Epithelial cell of esophagus (primary cell): ENCODE measurements at regions not wholly inside any gene's neighbourhood (a gene's known extent, or its start where the extent isn't known, plus 50 kb on each side); places are given as distances from the start of the nearest gene placed in this dataset.

Experiments used
- DNase-seq: peaks from one replicate; pipeline ENCODE4 v3.0.0; 2010; ENCODE audit warnings: low read depth
- H3K4me3 ChIP-seq: 2 replicates; pipeline ENCODE4 v1.5.1; 2011; ENCODE audit warnings: mild to moderate bottlenecking, low read length, control low read depth
- TF ChIP-seq, protein P1 (sequence below): IDR thresholded peaks from 2 replicates; pipeline ENCODE4 v1.5.1; 2011; ENCODE audit warnings: low read depth, mild to moderate bottlenecking, low read length, control low read depth, inconsistent platforms; ENCODE audit not compliant: insufficient read depth; ENCODE audit errors: missing control alignments

DNA sequence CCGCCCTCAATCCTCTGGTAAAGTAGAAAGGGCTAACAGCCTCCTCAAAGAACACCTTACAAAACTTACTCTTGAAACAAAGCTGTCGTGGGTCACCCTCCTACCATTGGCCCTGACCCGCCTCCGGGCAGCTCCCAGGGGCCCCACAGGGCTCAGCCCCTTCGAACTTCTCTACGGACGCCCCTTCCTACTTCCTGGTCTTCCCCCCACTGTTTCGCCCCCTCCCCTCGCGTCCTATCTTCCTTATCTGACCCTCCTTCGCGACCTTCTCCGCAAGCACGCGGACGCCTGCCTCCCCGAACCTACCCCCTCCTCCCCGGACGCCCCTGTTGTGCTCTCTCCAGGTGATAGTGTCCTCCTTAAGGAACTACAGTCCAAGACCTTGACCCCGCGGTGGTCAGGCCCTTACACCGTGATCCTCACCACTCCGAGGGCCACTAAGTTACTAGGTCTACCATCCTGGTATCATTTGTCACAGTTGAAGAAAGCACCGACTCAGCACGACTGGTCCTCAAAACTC lies 963.1 kb downstream of the RPA4 start:
- TF ChIP-seq, protein P1, sequence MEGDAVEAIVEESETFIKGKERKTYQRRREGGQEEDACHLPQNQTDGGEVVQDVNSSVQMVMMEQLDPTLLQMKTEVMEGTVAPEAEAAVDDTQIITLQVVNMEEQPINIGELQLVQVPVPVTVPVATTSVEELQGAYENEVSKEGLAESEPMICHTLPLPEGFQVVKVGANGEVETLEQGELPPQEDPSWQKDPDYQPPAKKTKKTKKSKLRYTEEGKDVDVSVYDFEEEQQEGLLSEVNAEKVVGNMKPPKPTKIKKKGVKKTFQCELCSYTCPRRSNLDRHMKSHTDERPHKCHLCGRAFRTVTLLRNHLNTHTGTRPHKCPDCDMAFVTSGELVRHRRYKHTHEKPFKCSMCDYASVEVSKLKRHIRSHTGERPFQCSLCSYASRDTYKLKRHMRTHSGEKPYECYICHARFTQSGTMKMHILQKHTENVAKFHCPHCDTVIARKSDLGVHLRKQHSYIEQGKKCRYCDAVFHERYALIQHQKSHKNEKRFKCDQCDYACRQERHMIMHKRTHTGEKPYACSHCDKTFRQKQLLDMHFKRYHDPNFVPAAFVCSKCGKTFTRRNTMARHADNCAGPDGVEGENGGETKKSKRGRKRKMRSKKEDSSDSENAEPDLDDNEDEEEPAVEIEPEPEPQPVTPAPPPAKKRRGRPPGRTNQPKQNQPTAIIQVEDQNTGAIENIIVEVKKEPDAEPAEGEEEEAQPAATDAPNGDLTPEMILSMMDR = no peak
- no peak for DNase-seq
- no peak overlapping the region for H3K4me3 ChIP-seq

DNA sequence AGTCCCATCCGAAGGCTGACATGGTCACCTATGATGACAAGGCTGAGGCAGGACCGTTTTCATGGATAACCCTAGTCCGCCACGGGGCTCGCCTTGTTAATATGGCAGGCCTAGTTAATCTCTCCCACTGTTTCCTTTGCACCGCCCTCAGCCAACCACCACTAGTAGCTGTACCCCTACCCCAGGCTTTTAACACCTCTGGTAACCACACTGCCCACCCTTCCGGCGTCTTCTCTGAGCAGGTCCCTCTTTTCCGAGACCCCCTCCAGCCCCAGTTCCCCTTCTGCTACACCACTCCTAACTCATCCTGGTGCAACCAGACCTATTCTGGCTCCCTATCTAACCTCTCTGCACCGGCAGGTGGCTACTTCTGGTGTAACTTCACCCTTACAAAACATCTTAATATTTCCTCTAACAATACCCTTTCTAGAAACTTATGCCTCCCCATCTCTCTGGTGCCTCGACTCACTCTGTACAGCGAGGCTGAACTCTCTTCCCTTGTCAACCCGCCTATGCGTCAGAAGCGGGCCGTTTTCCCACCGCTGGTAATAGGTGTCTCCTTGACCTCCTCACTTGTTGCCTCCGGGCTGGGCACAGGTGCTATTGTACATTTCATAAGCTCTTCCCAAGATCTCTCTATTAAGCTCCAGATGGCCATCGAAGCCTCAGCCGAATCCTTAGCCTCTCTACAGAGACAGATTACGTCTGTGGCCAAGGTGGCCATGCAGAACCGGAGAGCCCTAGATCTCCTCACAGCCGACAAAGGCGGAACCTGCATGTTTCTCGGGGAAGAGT lies 964.4 kb downstream of the RPA4 start:
- TF ChIP-seq, protein P1 = no peak
- no peak for DNase-seq
- no peak overlapping the region for H3K4me3 ChIP-seq

DNA sequence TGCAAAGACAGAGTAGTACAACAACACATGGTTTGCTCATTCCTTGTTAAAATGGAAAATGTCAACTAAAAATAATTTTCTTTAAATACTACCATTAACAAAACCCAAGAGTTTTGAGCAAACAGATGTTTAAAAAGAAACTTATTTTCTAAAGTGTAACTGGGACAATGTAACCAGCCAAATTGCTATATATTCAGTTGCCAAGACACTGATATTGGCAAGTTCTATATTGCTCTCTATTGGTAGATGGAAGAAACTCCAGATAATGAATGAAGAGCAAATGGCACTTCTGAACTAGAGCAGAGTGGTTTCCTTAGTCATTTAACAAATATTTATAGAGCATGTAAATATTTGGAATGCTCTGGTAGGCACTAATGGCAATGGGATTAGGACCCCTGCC lies 966.2 kb downstream of the RPA4 start:
- no peak for DNase-seq
- no peak overlapping the region for H3K4me3 ChIP-seq
- TF ChIP-seq, protein P1 = no peak

DNA sequence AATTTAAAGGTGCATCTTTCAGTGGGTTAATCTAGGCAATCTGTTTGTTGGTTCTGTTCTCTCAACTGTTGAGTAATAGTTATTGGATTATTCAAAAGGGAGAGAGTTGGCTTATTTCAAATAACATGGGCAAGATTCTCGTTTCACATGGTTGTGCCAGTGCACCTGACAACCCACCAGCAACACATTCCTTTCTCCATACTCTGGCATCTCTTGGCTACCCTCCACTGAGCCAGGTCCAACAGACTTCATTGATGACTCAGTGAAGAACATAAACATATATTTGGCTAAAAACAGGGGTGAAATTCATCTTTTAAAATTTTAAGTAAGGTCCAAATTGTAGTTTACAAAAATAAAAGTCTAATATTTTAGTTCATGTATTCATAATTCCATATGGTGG lies 967.2 kb downstream of the RPA4 start:
- H3K4me3 ChIP-seq = no peak overlapping the region
- DNase-seq = no peak
- TF ChIP-seq, protein P1 = no peak

DNA sequence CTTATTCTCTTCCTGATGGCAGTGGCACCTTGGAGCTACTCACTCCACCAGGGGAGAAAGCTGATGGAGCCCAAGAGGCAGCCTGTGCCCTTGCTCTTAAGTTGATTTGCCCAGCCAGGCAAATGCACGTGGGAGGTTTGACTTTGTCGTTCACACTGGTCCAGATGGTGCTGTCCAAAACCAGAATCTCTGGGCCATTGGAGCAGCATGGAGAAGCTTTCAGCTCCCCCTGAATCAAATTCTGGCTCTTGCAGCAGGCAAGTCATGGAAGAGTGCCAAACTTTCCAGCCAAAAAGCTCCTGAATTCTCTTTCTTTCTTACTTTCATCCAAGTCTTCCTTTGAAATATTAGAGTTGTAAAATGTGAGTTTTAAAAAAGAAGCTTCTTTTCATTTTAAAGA lies 970.4 kb downstream of the RPA4 start:
- TF ChIP-seq, protein P1 = no peak
- no peak for DNase-seq
- no peak overlapping the region for H3K4me3 ChIP-seq

DNA sequence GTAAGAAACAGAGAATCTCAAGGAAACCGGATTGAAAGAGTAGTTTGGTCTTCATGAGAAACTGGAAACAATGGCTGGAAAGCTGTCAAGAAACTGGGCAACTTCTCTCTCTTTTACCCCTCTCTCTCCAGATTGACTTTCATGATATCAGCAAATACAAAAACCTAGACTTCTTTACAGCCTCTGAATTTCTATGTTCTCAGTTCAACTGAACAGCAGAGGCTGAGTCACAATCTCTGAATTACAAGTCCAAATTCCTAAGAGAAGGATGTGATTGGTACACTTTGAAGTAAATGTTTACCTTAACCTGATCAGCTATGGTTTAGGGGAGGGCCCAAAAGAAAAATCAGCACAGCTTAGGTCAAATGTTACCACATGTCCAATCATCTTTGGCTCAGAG lies 974.9 kb downstream of the RPA4 start:
- TF ChIP-seq, protein P1 = no peak
- peak; percentile 15 for DNase-seq
- H3K4me3 ChIP-seq = no peak overlapping the region

DNA sequence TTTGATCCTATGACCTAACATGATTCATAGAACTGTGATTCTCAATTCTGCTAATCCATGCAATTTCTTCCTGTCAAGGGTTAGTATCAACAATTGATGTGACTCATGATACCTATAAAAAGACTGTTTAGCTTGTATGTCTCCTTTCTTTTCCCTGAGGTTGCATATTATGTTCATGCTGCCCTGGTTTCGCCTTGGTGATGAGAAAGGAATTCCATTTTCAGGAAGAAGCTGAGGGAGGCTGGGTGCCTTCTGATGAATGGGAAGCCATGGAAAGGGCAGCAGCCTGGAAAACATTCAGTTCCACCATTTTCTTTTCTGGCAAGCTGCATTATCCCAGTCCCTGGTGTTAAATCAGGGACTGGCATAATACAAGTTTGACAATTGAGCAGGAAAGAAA lies 976.5 kb downstream of the RPA4 start:
- DNase-seq = peak; percentile 59
- TF ChIP-seq, protein P1 = no peak
- H3K4me3 ChIP-seq = no peak overlapping the region
